ENCODE measurements at regions not wholly inside any gene's neighbourhood (a gene's known extent, or its start where the extent isn't known, plus 50 kb on each side); places are given as distances from the start of the nearest gene placed in this dataset.

- no peak for DNase-seq (ENCODE audit: low read depth)
Observed at GRCh38 chr2:34414856-34415255, 815.8 kb upstream of the FAM98A start.

GRCh38 chr2:34408100-34408499 lies 809.0 kb upstream of the FAM98A start:
- peak; percentile 65 for DNase-seq (ENCODE audit: low read depth)

GRCh38 chr2:34403512-34403911 lies 804.4 kb upstream of the FAM98A start:
- no peak for DNase-seq (ENCODE audit: low read depth)

GRCh38 chr2:34402376-34402775 lies 803.3 kb upstream of the FAM98A start:
- DNase-seq (ENCODE audit: low read depth): no peak

GRCh38 chr2:34401186-34401585 lies 802.1 kb upstream of the FAM98A start:
- no peak for DNase-seq (ENCODE audit: low read depth)

- peak; percentile 48 for DNase-seq (ENCODE audit: low read depth)
Observed at GRCh38 chr2:34388446-34388845, 789.3 kb upstream of the FAM98A start.

GRCh38 chr2:34387536-34387935 lies 788.4 kb upstream of the FAM98A start:
- DNase-seq (ENCODE audit: low read depth): no peak

- no peak for DNase-seq (ENCODE audit: low read depth)
Observed at GRCh38 chr2:34379586-34379985, 780.5 kb upstream of the FAM98A start.

GRCh38 chr2:34373586-34374233 lies 774.6 kb upstream of the FAM98A start:
- DNase-seq (ENCODE audit: low read depth): no peak

- DNase-seq (ENCODE audit: low read depth): no peak
Observed at GRCh38 chr2:34372967-34373366, 773.9 kb upstream of the FAM98A start.

- no peak for DNase-seq (ENCODE audit: low read depth)
Observed at GRCh38 chr2:34371711-34372110, 772.6 kb upstream of the FAM98A start.

- DNase-seq (ENCODE audit: low read depth): no peak
Observed at GRCh38 chr2:34368304-34368703, 769.2 kb upstream of the FAM98A start.

- DNase-seq (ENCODE audit: low read depth): peak; percentile 56
Observed at GRCh38 chr2:34365932-34366331, 766.8 kb upstream of the FAM98A start.

- peak; percentile 32 for DNase-seq (ENCODE audit: low read depth)
Observed at GRCh38 chr2:34365512-34365911, 766.4 kb upstream of the FAM98A start.

GRCh38 chr2:34353509-34354113 lies 754.5 kb upstream of the FAM98A start:
- DNase-seq (ENCODE audit: low read depth): peak; percentile 36

- DNase-seq (ENCODE audit: low read depth): no peak
Observed at GRCh38 chr2:34349527-34349926, 750.4 kb upstream of the FAM98A start.

- DNase-seq (ENCODE audit: low read depth): no peak
Observed at GRCh38 chr2:34345030-34345429, 745.9 kb upstream of the FAM98A start.

- peak; percentile 13 for DNase-seq (ENCODE audit: low read depth)
Observed at GRCh38 chr2:34340307-34340706, 741.2 kb upstream of the FAM98A start.

GRCh38 chr2:34337735-34338134 lies 738.6 kb upstream of the FAM98A start:
- DNase-seq (ENCODE audit: low read depth): no peak

GRCh38 chr2:34332813-34333212 lies 733.7 kb upstream of the FAM98A start:
- DNase-seq (ENCODE audit: low read depth): peak; percentile 78

GRCh38 chr2:34320056-34320455 lies 721.0 kb upstream of the FAM98A start:
- DNase-seq (ENCODE audit: low read depth): peak; percentile 75

GRCh38 chr2:34317797-34318196 lies 718.7 kb upstream of the FAM98A start:
- peak; percentile 36 for DNase-seq (ENCODE audit: low read depth)

GRCh38 chr2:34316788-34317187 lies 717.7 kb upstream of the FAM98A start:
- peak; percentile 78 for DNase-seq (ENCODE audit: low read depth)

- DNase-seq (ENCODE audit: low read depth): no peak
Observed at GRCh38 chr2:34311816-34312215, 712.7 kb upstream of the FAM98A start.
